Transverse colon (tissue), 4 donors: ENCODE measurements at regions not wholly inside any gene's neighbourhood (a gene's known extent, or its start where the extent isn't known, plus 50 kb on each side); places are given as distances from the start of the nearest gene placed in this dataset.

ENCODE experiments used
- CTCF ChIP-seq, 5 experiments: fragments of 200-600 bp in 3 of 5; fragments of 450-650 bp in 2 of 5; sonication (generic) in 3 of 5; IDR thresholded peaks; 1 replicate in 2 of 5; 2 replicates in 3 of 5; pipeline ENCODE4 v1.5.1; 2016 to 2017; ENCODE audit warnings: antibody characterized with exemption in 5 of 5, inconsistent platforms in 3 of 5, mild to moderate bottlenecking in 2 of 5, moderate library complexity in 1 of 5
- EP300 ChIP-seq: sonication (generic); formaldehyde crosslinking; IDR thresholded peaks from one replicate; pipeline ENCODE4 v1.6.1; 2017; ENCODE audit warnings: antibody characterized with exemption, low read depth
- POLR2A ChIP-seq: fragments of 450-650 bp; IDR thresholded peaks from one replicate; pipeline ENCODE4 v1.6.1; 2016; ENCODE audit warnings: antibody characterized with exemption, mild to moderate bottlenecking, moderate library complexity
- POLR2AphosphoS5 ChIP-seq, 3 donors: sonication (generic); formaldehyde crosslinking; IDR thresholded peaks; one replicate each; pipeline ENCODE4 v1.6.1; 2016; ENCODE audit warnings: antibody characterized with exemption in 3 of 3

GRCh38 chr5:98130261-98131035, 643.0 kb upstream of the RGMB start:
- TF ChIP-seq CTCF (IDR thresholded peaks at IDR 0.05) = no peak
- no peak for TF ChIP-seq POLR2A
- no peak for TF ChIP-seq POLR2AphosphoS5 (IDR thresholded peaks at IDR 0.05)
- no peak for TF ChIP-seq EP300
